HG02763 (cell line): ENCODE measurements at regions not wholly inside any gene's neighbourhood (a gene's known extent, or its start where the extent isn't known, plus 50 kb on each side); places are given as distances from the start of the nearest gene placed in this dataset.
"Not testable (repeated sequence)": the region's sequence is repeated elsewhere in the genome, so short reads cannot be mapped to it uniquely, and the experiment has no call there.

Source experiments
- ATAC-seq: cut with Tn5 transposase; IDR thresholded peaks from one replicate; pipeline ENCODE4 v1.9.1; 2021; ENCODE audit warnings: mild to moderate bottlenecking, moderate library complexity; ENCODE audit not compliant: unreplicated experiment

GRCh38 chr1:199089393-199090122, 450.7 kb downstream of the PTPRC start:
- ATAC-seq: peak; percentile 92

- ATAC-seq: not testable (repeated sequence)
Measured at GRCh38 chr1:199095628-199096027, 456.8 kb downstream of the PTPRC start.

DNA sequence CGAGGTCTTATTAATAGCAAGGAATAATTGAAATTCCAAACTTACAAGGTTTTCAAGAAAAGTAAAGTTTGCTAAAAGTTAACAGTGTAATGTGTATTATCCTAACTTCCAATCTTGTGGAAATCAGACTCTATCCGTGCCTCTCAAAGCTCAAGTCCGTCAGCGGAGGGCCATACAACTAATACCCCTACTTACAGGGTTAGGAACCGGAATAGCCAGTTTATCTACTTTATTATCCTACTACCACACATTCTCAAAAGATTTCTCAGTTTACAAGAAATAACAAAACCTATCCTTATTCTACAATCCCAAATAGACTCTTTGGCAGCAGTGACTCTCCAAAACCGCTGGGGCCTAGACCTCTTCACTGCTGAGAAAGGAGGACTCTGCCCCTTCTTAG, 457.8 kb downstream of the PTPRC start:
- ATAC-seq: no peak

- no peak for ATAC-seq
Measured at GRCh38 chr1:199098468-199098867, 459.6 kb downstream of the PTPRC start.

DNA sequence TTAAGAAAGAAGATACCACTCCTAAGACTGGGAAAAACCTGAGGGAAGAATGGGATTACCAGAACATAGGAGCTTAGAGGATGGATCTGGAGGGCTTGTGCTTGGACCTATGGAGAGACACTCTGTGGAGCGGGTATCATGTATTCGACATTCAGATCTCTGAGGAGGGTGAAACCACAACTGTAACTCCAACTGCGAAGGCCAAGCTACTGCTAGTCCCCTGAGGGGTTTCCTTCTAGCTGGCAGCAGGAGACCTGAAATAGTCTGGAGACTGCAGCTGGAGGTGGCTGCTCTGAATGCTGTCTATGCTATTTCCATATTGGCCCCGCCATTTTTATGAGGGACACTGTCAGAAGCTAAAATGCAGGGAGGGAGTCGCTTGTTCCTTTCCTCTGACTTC, 462.3 kb downstream of the PTPRC start:
- no peak for ATAC-seq

GRCh38 chr1:199101635-199102034, 462.8 kb downstream of the PTPRC start:
- no peak for ATAC-seq

DNA sequence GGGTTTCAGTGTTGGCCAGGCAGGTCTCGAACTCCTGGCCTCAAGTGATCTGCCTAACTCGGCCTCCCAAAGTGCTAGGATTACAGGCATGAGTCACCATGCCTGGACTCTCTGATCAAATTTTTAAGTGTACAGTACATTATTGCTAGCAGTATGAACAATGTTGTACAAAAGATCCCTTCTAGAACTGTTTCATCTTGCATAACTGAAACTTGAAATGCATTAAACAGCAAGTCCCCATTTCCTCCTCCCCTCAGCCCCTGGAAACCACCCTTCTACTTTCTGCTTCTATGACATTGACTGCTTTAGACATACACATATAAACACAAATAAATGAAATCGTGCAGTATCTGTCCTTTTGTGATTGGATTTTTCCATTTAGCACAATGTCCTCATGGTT, 463.4 kb downstream of the PTPRC start:
- peak; percentile 61 for ATAC-seq

DNA sequence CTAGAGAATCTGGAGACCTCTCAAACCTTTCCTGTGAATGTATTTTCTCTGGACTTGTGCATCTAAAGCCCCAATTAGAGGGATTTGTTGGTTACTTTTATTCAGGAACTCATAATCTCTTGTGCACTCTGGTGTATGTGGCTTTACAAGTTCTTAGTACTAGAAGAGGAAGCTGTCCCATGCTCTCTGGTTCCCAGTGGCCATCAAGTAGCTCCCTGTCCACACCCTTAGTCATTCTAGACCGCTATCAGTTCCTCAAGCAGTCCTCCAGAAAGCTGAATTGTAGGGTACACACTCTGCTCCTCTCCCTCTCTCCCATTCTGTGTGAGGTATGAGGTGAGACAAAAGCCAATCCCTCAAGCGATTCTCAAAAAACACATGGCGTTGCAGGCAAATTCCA, 470.3 kb downstream of the PTPRC start:
- ATAC-seq: no peak

GRCh38 chr1:199112365-199112764, 473.5 kb downstream of the PTPRC start:
- ATAC-seq: no peak

DNA sequence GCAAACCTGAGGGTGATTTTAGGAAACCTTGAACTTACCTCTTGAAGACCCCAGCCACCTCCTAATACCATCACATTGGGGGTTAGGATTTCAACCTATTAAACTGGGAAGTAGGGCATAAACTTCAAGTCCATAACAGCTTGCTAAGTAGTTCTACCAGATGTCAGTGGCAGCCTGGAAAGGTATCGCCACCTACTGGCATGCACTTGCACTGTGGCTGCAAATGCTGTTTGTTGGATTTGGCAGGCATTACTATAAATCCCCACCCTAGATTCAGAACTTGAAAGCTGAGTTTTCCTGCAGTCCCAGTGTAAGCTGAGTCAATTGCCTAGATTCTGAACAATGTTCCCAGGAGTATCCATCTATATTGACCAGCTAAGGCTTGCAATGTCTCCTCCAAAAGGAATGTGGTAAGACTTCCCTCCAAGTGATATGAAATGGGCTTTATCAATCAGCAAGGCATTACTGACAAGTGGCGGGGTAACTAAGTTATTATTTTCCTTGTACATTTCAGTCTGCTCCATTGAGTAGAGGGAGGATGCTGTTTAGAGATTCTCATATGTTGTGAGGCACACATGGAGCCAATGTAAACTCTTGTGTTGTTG, 474.5 kb downstream of the PTPRC start:
- peak; percentile 57 for ATAC-seq

DNA sequence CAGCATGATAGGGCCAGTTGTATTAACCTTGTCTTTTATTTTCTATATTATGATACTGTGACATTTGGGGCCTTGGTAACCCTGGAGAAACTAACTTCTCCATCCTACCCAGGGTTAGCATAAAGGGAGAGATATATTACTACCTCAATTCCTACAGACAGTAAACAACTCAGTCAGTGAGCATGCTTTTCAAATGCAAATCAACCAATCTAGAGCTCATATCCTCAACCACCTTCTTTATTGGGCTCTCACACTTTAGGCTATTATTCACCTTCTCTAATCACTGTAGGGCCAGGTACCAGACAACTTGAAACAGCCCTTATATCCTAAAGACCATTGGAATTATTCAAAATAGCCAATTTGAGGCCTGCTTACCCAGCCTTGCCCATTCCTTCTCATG, 477.6 kb downstream of the PTPRC start:
- ATAC-seq: no peak

DNA sequence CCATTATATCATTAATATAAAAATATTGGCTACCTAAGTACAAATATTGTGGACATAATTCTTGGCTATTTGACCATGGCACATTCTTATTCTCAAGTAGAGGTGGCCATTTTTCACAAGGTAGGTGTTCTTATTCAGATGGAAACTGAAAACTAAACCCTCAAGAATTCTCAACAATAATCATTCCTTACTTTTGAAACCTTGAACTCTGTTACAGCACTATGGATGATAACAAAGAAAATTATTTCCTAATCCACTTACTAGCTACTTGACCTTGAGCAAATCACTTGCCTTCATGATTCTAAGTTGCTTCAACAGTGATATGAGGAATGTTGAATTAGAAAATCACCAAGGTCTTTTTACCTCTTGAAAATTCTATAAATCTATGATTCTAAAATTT, 482.2 kb downstream of the PTPRC start:
- no peak for ATAC-seq

GRCh38 chr1:199122085-199122484, 483.2 kb downstream of the PTPRC start:
- ATAC-seq: no peak

GRCh38 chr1:199122532-199123311, 483.9 kb downstream of the PTPRC start:
- ATAC-seq: no peak

GRCh38 chr1:199123615-199124014, 484.8 kb downstream of the PTPRC start:
- no peak for ATAC-seq

DNA sequence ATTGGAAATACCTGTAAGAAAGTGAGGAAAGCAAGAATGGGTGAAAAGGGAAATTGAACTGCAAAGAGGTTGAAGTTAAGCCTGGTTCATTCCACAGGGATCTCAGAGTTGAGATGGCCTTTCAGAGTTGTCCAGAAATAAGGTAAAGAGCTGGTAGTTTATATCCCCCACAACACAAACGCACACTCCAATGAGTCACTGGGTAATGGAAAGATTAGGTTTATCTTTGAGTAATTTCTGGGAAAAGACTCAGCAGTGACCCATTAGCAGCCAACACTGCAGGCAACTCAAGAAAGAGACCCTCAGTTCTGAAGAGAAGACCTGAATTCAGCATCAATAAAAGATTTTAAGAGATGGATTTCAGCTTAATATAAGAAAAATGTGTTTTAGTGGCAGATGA, 485.5 kb downstream of the PTPRC start:
- no peak for ATAC-seq

DNA sequence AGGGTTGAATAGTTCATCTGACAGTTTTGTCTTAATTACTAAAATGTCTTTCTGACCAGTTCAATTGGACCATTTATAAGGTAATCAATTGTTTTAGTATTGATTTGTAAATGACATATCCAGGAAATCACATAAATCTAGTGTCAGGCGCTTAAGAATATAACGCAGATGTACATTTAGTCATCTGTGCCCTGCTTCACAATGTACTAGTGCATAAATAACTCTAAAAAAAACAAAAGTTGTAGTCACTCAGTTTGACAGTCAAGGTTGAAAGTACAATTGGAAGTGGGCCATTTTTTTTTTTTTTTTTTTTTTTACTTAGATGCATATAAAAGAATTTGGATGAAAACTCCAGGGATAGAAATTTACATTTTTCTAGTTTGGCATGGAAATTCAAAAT, 490.4 kb downstream of the PTPRC start:
- no peak for ATAC-seq

DNA sequence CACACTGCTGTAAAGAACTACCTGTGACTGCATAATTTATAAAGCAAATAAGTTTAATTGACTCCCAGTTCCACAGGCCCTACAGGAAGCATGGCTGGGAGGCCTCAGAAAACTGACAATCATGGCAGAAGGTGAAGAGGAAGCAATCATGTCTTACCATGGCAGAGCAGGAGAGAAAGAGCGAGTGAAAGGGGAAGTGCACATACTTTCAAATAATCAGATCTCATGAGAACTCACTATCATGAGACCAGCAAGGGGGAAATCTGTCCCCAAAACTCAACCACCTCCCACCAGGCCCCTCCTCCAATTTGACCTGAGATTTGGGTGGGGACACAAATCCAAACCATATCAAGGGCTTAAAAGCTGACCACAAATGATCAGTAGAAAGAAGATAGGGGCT, 493.2 kb downstream of the PTPRC start:
- no peak for ATAC-seq

GRCh38 chr1:199135901-199136300, 497.1 kb downstream of the PTPRC start:
- no peak for ATAC-seq

- no peak for ATAC-seq
Measured at GRCh38 chr1:199138061-199138460, 499.2 kb downstream of the PTPRC start.

GRCh38 chr1:199149591-199149990, 510.8 kb downstream of the PTPRC start:
- no peak for ATAC-seq

DNA sequence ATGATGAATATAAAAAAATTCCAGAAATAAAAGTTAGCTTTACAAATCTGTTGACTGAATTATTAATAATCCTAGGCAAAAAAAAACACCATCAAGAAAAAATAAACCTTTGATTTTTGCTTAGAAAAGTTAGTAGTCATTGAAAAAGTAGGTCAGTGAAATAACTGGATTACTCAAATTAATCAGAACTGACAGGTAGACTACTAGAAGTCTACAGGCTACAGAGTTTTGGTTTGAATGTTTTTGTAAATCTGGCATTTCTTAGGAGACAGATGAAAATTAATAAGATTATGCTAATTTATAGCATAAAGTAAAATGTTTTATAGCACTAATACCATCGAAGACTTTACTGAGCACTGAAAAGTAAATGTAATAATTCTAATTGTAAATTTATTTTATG, 511.9 kb downstream of the PTPRC start:
- ATAC-seq: no peak
